SK-N-MC (cell line): ENCODE measurements at regions not wholly inside any gene's neighbourhood (a gene's known extent, or its start where the extent isn't known, plus 50 kb on each side); places are given as distances from the start of the nearest gene placed in this dataset.

Experiments used
- EZH2 ChIP-seq: fragments of 200-600 bp; sonication (generic); IDR thresholded peaks from one replicate; pipeline ENCODE4 v1.6.1; 2017; ENCODE audit warnings: antibody characterized with exemption
- FOXP2 ChIP-seq: optimal IDR thresholded peaks from 2 replicates; pipeline ENCODE3; 2011; ENCODE audit warnings: mild to moderate bottlenecking, moderate library complexity; ENCODE audit not compliant: insufficient read depth; ENCODE audit errors: extremely low read length, control extremely low read depth
- POLR2AphosphoS5 ChIP-seq: IDR thresholded peaks from 2 replicates; pipeline ENCODE4 v1.6.1; 2012; ENCODE audit warnings: mild to moderate bottlenecking, low read depth, low read length, borderline replicate concordance

- TF ChIP-seq POLR2AphosphoS5 (no peak), EZH2 (no peak), FOXP2 (no peak)
Observed at GRCh38 chr21:27837936-27838335, 871.0 kb upstream of the ADAMTS5 start.
